Esophagus squamous epithelium (tissue), 4 donors: ENCODE measurements at regions not wholly inside any gene's neighbourhood (a gene's known extent, or its start where the extent isn't known, plus 50 kb on each side); places are given as distances from the start of the nearest gene placed in this dataset.

Experiments used
- POLR2A ChIP-seq, 4 donors: fragments of 450-650 bp; IDR thresholded peaks; one replicate each; pipeline ENCODE4 v1.6.1; 2017; ENCODE audit warnings: antibody characterized with exemption in 4 of 4, mild to moderate bottlenecking in 4 of 4, moderate library complexity in 3 of 4
- TF ChIP-seq, protein P1 (sequence below), 6 experiments: fragments of 450-650 bp in 4 of 6; fragments of 200-600 bp in 2 of 6; sonication (generic) in 2 of 6; IDR thresholded peaks; one replicate each; pipeline ENCODE4 v1.5.1; 2016 to 2019; ENCODE audit warnings: antibody characterized with exemption in 6 of 6, mild to moderate bottlenecking in 4 of 6, moderate library complexity in 4 of 6

DNA sequence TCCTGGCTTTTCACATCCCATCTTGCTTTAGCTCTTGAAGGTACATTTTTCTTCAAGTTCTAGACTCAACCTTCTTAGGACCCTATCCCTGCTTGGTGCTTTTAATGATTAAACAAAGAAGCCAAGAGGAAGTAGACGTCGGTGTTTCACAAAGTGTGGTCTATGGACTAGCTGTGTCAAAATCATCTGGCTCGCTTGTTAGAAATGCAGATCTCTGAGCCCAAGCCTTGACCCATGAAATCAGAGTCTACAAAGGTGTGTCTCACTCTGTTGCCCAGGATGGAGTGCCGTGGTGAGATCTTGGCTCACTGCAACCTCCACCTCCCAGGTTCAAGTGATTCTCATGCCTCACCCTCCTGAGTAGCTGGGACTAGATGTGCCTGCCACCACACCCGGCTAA, 295.5 kb upstream of the KAZN start:
- TF ChIP-seq POLR2A (IDR thresholded peaks at IDR 0.05): no peak
- TF ChIP-seq, protein P1, sequence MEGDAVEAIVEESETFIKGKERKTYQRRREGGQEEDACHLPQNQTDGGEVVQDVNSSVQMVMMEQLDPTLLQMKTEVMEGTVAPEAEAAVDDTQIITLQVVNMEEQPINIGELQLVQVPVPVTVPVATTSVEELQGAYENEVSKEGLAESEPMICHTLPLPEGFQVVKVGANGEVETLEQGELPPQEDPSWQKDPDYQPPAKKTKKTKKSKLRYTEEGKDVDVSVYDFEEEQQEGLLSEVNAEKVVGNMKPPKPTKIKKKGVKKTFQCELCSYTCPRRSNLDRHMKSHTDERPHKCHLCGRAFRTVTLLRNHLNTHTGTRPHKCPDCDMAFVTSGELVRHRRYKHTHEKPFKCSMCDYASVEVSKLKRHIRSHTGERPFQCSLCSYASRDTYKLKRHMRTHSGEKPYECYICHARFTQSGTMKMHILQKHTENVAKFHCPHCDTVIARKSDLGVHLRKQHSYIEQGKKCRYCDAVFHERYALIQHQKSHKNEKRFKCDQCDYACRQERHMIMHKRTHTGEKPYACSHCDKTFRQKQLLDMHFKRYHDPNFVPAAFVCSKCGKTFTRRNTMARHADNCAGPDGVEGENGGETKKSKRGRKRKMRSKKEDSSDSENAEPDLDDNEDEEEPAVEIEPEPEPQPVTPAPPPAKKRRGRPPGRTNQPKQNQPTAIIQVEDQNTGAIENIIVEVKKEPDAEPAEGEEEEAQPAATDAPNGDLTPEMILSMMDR (IDR thresholded peaks at IDR 0.05): no peak
